IPS-NIHi11 (cell line): ENCODE measurements at regions not wholly inside any gene's neighbourhood (a gene's known extent, or its start where the extent isn't known, plus 50 kb on each side); places are given as distances from the start of the nearest gene placed in this dataset.
"Not testable (repeated sequence)": the region's sequence is repeated elsewhere in the genome, so short reads cannot be mapped to it uniquely, and the experiment has no call there.

Experiments
- DNase-seq: peaks from one replicate; pipeline ENCODE4 v3.0.0; 2012; ENCODE audit warnings: mixed read lengths, low spot score

GRCh38 chr7:142636751-142637150 lies 112.5 kb upstream of the PRSS1 start:
- DNase-seq: no peak

GRCh38 chr7:142636107-142636506 lies 113.2 kb upstream of the PRSS1 start:
- not testable (repeated sequence) for DNase-seq

GRCh38 chr7:142632271-142633134 lies 116.8 kb upstream of the PRSS1 start:
- DNase-seq: peak; percentile 87

- no peak for DNase-seq
Observed at GRCh38 chr7:142629588-142630260, 119.5 kb upstream of the PRSS1 start.

GRCh38 chr7:142628945-142629344 lies 120.3 kb upstream of the PRSS1 start:
- no peak for DNase-seq

- not testable (repeated sequence) for DNase-seq
Observed at GRCh38 chr7:142627223-142627622, 122.0 kb upstream of the PRSS1 start.

- peak; percentile 62 for DNase-seq
Observed at GRCh38 chr7:142626420-142627035, 122.7 kb upstream of the PRSS1 start.

GRCh38 chr7:142625216-142625615 lies 124.1 kb upstream of the PRSS1 start:
- not testable (repeated sequence) for DNase-seq

GRCh38 chr7:142620402-142620801 lies 128.9 kb upstream of the PRSS1 start:
- DNase-seq: no peak

GRCh38 chr7:142618655-142619351 lies 130.5 kb upstream of the PRSS1 start:
- no peak for DNase-seq

- no peak for DNase-seq
Observed at GRCh38 chr7:142616842-142617241, 132.4 kb upstream of the PRSS1 start.

GRCh38 chr7:142616121-142616643 lies 133.1 kb upstream of the PRSS1 start:
- no peak for DNase-seq

- no peak for DNase-seq
Observed at GRCh38 chr7:142615508-142615907, 133.8 kb upstream of the PRSS1 start.

- no peak for DNase-seq
Observed at GRCh38 chr7:142614116-142614515, 135.2 kb upstream of the PRSS1 start.

- DNase-seq: no peak
Observed at GRCh38 chr7:142612237-142612881, 136.9 kb upstream of the PRSS1 start.

GRCh38 chr7:142611566-142612236 lies 137.6 kb upstream of the PRSS1 start:
- DNase-seq: no peak

GRCh38 chr7:142608630-142609428 lies 140.4 kb upstream of the PRSS1 start:
- no peak for DNase-seq

GRCh38 chr7:142607351-142607750 lies 141.9 kb upstream of the PRSS1 start:
- no peak for DNase-seq

GRCh38 chr7:142606081-142606480 lies 143.2 kb upstream of the PRSS1 start:
- DNase-seq: no peak

GRCh38 chr7:142604671-142605070 lies 144.6 kb upstream of the PRSS1 start:
- DNase-seq: no peak
